ENCODE measurements at regions not wholly inside any gene's neighbourhood (a gene's known extent, or its start where the extent isn't known, plus 50 kb on each side); places are given as distances from the start of the nearest gene placed in this dataset.

DNA sequence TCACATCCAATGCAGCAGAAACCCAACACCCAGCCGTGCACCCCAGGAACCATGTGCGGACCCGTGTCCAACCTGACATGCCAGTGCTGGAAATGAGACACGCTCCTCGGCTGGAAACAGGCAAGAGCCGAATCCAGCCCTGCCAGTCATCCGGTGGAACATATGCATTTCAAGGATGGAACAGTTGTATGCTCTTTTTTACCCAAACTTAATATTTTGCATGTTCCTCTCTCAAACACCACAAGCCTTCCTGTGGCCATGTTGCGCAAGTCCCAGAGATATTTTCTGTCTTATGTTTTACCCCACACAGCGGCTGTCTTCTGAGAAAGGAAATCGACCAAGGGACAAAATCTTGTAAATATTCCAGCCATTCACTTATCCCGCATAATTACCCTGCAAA, 196.9 kb downstream of the BCL11B start:
- H3K27me3 Mint-ChIP-seq (ENCODE audit: low read depth) = no peaks in the 10 kb centered on the region
- no peaks in the 10 kb centered on the region for H3K36me3 Mint-ChIP-seq
- POLR2A ChIA-PET = no interaction called here
- H3K4me1 Mint-ChIP-seq = no peaks in the 10 kb centered on the region
- peaks cover 23% of the 10 kb centered on the region for H3K9me3 Mint-ChIP-seq
- no peak overlapping the region for H3K4me3 Mint-ChIP-seq
- TF ChIP-seq JAZF1 (CRISPR knock-in tag; IDR thresholded peaks at IDR 0.05) = no peak
- TF ChIP-seq, protein P1, sequence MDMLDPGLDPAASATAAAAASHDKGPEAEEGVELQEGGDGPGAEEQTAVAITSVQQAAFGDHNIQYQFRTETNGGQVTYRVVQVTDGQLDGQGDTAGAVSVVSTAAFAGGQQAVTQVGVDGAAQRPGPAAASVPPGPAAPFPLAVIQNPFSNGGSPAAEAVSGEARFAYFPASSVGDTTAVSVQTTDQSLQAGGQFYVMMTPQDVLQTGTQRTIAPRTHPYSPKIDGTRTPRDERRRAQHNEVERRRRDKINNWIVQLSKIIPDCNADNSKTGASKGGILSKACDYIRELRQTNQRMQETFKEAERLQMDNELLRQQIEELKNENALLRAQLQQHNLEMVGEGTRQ (CRISPR knock-in tag; IDR thresholded peaks at IDR 0.05) = no peak
- TF ChIP-seq, protein P2, sequence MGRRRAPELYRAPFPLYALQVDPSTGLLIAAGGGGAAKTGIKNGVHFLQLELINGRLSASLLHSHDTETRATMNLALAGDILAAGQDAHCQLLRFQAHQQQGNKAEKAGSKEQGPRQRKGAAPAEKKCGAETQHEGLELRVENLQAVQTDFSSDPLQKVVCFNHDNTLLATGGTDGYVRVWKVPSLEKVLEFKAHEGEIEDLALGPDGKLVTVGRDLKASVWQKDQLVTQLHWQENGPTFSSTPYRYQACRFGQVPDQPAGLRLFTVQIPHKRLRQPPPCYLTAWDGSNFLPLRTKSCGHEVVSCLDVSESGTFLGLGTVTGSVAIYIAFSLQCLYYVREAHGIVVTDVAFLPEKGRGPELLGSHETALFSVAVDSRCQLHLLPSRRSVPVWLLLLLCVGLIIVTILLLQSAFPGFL (CRISPR knock-in tag; IDR thresholded peaks at IDR 0.05; ENCODE audit: borderline replicate concordance) = no peak
- TF ChIP-seq GTF2I (CRISPR knock-in tag; conservative IDR thresholded peaks at IDR 0.05) = no peak
- TF ChIP-seq, protein P3, sequence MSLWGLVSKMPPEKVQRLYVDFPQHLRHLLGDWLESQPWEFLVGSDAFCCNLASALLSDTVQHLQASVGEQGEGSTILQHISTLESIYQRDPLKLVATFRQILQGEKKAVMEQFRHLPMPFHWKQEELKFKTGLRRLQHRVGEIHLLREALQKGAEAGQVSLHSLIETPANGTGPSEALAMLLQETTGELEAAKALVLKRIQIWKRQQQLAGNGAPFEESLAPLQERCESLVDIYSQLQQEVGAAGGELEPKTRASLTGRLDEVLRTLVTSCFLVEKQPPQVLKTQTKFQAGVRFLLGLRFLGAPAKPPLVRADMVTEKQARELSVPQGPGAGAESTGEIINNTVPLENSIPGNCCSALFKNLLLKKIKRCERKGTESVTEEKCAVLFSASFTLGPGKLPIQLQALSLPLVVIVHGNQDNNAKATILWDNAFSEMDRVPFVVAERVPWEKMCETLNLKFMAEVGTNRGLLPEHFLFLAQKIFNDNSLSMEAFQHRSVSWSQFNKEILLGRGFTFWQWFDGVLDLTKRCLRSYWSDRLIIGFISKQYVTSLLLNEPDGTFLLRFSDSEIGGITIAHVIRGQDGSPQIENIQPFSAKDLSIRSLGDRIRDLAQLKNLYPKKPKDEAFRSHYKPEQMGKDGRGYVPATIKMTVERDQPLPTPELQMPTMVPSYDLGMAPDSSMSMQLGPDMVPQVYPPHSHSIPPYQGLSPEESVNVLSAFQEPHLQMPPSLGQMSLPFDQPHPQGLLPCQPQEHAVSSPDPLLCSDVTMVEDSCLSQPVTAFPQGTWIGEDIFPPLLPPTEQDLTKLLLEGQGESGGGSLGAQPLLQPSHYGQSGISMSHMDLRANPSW (CRISPR knock-in tag; conservative IDR thresholded peaks at IDR 0.05; ENCODE audit: low read depth) = no peak
- TF ChIP-seq, protein P4, sequence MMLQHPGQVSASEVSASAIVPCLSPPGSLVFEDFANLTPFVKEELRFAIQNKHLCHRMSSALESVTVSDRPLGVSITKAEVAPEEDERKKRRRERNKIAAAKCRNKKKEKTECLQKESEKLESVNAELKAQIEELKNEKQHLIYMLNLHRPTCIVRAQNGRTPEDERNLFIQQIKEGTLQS (CRISPR knock-in tag; conservative IDR thresholded peaks at IDR 0.05) = no peak
- no peak for TF ChIP-seq ZNF396 (CRISPR knock-in tag; IDR thresholded peaks at IDR 0.05; ENCODE audit: borderline replicate concordance)
- TF ChIP-seq, protein P5, sequence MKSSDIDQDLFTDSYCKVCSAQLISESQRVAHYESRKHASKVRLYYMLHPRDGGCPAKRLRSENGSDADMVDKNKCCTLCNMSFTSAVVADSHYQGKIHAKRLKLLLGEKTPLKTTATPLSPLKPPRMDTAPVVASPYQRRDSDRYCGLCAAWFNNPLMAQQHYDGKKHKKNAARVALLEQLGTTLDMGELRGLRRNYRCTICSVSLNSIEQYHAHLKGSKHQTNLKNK (CRISPR knock-in tag; IDR thresholded peaks at IDR 0.05) = no peak
- TF ChIP-seq TP53 (CRISPR knock-in tag; IDR thresholded peaks at IDR 0.05) = no peak
- TF ChIP-seq JUN (CRISPR knock-in tag; IDR thresholded peaks at IDR 0.05) = no peak
- TF ChIP-seq TEAD1 (CRISPR knock-in tag; IDR thresholded peaks at IDR 0.05) = no peak
- no peak overlapping the region for H3K27ac Mint-ChIP-seq
- CTCF ChIA-PET = interaction anchor here (1.7 kb wide), 1 partner anchor 37 kb away, joined by 4 read pairs; no protein-coding TSS in a partner anchor
- ATAC-seq (no peak), DNase-seq (ENCODE audit: low spot score) (no peak)

DNA sequence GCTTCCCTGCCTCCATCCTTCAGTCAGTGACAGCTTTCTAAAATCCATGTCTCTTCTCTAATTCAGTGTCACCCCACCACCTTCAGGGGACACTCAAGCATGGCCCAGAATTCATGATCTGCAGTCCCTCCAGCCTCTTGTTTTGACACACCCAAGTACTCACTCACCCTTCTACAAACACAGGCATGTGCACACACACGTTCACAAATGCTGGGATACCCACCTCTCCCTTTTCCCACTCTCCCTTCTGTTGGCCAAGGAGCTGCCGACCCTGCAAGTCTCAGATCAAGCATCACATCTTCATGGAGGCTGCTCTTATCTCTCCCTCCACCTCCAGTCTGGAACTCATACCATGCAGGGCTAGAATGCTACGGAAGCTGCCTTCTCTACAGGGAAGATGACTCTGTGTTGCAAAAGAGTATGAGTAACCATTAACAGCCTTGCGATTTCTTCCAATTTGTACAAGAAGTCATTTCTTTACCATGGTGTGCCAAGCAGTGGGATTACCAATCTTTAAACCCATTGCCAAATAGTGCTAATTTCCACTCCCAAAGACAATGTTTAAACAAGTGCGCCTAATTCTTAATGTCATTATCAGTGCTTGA, 196.1 kb downstream of the BCL11B start:
- H3K4me1 Mint-ChIP-seq = no peaks in the 10 kb centered on the region
- TF ChIP-seq NR1H2 (CRISPR knock-in tag; IDR thresholded peaks at IDR 0.05) = no peak
- TF ChIP-seq, protein P6, sequence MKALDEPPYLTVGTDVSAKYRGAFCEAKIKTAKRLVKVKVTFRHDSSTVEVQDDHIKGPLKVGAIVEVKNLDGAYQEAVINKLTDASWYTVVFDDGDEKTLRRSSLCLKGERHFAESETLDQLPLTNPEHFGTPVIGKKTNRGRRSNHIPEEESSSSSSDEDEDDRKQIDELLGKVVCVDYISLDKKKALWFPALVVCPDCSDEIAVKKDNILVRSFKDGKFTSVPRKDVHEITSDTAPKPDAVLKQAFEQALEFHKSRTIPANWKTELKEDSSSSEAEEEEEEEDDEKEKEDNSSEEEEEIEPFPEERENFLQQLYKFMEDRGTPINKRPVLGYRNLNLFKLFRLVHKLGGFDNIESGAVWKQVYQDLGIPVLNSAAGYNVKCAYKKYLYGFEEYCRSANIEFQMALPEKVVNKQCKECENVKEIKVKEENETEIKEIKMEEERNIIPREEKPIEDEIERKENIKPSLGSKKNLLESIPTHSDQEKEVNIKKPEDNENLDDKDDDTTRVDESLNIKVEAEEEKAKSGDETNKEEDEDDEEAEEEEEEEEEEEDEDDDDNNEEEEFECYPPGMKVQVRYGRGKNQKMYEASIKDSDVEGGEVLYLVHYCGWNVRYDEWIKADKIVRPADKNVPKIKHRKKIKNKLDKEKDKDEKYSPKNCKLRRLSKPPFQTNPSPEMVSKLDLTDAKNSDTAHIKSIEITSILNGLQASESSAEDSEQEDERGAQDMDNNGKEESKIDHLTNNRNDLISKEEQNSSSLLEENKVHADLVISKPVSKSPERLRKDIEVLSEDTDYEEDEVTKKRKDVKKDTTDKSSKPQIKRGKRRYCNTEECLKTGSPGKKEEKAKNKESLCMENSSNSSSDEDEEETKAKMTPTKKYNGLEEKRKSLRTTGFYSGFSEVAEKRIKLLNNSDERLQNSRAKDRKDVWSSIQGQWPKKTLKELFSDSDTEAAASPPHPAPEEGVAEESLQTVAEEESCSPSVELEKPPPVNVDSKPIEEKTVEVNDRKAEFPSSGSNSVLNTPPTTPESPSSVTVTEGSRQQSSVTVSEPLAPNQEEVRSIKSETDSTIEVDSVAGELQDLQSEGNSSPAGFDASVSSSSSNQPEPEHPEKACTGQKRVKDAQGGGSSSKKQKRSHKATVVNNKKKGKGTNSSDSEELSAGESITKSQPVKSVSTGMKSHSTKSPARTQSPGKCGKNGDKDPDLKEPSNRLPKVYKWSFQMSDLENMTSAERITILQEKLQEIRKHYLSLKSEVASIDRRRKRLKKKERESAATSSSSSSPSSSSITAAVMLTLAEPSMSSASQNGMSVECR (CRISPR knock-in tag; IDR thresholded peaks at IDR 0.05; ENCODE audit: borderline replicate concordance) = no peak
- TF ChIP-seq, protein P7, sequence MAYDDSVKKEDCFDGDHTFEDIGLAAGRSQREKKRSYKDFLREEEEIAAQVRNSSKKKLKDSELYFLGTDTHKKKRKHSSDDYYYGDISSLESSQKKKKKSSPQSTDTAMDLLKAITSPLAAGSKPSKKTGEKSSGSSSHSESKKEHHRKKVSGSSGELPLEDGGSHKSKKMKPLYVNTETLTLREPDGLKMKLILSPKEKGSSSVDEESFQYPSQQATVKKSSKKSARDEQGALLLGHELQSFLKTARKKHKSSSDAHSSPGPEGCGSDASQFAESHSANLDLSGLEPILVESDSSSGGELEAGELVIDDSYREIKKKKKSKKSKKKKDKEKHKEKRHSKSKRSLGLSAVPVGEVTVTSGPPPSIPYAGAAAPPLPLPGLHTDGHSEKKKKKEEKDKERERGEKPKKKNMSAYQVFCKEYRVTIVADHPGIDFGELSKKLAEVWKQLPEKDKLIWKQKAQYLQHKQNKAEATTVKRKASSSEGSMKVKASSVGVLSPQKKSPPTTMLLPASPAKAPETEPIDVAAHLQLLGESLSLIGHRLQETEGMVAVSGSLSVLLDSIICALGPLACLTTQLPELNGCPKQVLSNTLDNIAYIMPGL (CRISPR knock-in tag; IDR thresholded peaks at IDR 0.05) = no peak
- TF ChIP-seq CREB1 (CRISPR knock-in tag; IDR thresholded peaks at IDR 0.05) = no peak
- TF ChIP-seq, protein P5 (CRISPR knock-in tag; IDR thresholded peaks at IDR 0.05) = no peak
- TF ChIP-seq, protein P3 (CRISPR knock-in tag; conservative IDR thresholded peaks at IDR 0.05; ENCODE audit: low read depth) = no peak
- TF ChIP-seq PRRX2 (CRISPR knock-in tag; IDR thresholded peaks at IDR 0.05) = no peak
- TF ChIP-seq, protein P8, sequence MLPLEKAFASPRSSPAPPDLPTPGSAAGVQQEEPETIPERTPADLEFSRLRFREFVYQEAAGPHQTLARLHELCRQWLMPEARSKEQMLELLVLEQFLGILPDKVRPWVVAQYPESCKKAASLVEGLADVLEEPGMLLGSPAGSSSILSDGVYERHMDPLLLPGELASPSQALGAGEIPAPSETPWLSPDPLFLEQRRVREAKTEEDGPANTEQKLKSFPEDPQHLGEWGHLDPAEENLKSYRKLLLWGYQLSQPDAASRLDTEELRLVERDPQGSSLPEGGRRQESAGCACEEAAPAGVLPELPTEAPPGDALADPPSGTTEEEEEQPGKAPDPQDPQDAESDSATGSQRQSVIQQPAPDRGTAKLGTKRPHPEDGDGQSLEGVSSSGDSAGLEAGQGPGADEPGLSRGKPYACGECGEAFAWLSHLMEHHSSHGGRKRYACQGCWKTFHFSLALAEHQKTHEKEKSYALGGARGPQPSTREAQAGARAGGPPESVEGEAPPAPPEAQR (CRISPR knock-in tag; IDR thresholded peaks at IDR 0.05) = no peak

More for the DNA sequence above, 196.1 kb downstream of the BCL11B start:
- ATAC-seq (no peak), DNase-seq (ENCODE audit: low spot score) (no peak)
- Mint-ChIP-seq H3K27ac (no peak overlapping the region), H3K9me3 (peaks cover 25% of the 10 kb centered on the region), H3K4me3 (no peak overlapping the region), H3K27me3 (ENCODE audit: low read depth) (no peaks in the 10 kb centered on the region; the same call in 1 of the 2 replicates), H3K36me3 (peaks cover 1% of the 10 kb centered on the region; the same call in 1 of the 2 replicates)
- POLR2A ChIA-PET = no interaction called here
- CTCF ChIA-PET = interaction anchor here (1.7 kb wide), 1 partner anchor 38 kb away, joined by 4 read pairs; no protein-coding TSS in a partner anchor

Measured in WTC11 (cell line).